HG02884 (cell line): ENCODE measurements at regions not wholly inside any gene's neighbourhood (a gene's known extent, or its start where the extent isn't known, plus 50 kb on each side); places are given as distances from the start of the nearest gene placed in this dataset.

Experiments used
- ATAC-seq: cut with Tn5 transposase; IDR thresholded peaks from one replicate; pipeline ENCODE4 v1.9.1; 2021; ENCODE audit warnings: mild to moderate bottlenecking, moderate library complexity; ENCODE audit not compliant: unreplicated experiment

DNA sequence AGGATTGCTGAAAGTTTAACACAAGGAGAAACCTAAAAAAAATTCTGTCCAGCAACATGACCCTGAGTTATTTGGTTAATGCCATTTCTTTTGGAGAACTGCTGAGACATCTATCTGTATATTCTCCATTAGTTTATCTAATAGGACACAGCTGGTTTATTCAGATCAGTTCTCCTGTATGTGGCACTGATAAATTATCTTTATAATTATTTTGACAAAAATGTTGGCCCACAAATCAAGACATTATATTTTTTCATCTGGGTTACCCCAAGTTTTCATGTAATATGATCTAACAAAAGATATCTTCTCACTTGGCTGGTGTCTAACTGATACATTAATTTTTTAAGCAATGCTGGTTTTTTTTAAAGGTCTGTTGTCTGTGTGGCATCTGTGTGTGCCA, 231.4 kb downstream of the KLF12 start:
- no peak for ATAC-seq

DNA sequence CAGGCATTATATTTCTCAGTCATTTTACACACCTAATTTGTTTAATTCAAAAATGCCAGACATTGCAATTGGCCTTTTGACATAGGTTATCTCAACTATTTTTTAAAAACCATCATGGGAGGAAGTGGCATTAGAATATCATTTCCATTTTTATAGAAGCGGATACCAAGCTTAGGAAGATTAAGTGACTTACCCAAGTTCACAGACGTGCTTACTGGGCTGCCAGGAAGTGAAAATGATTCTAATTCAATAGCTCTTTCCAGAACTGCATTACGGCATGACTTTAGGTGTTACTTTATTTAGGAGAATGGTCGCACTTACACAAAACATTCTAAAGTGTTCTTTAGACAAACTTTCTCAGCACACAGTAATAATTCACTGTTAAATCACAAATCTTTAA, 231.9 kb downstream of the KLF12 start:
- no peak for ATAC-seq

DNA sequence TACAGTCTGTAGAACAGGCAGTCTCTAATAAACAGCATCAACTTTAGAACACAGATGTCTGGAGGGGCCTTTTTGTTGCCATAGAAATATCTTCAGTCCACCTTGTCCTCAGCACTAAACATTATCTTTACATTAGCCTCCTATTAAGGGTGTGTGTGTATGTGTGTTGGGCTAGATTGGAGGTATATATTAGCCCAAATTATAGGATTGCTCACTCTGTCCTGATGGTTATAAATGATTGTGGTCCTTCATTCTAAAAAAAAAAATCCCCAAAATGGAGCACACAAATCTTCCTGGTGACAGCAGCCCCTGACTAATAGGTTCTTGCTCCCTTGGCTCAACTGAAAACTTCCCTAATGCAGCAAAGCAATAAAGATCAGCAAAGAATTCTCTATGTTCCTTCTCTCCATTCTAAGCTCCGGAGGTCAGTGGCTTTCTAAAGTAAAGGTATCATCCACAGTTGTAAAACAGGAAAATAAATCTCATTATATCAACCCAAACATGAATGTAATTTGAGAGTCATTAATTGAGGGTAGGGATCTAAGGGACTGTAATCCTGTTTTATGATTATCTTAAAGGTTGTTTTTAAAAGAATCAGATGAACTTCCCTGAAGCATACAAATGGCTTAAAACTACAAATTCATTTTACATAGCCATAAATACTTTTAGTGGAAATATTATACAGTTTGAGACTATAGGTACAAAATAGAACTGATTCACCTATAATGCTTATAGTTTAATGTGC, 232.7 kb downstream of the KLF12 start:
- ATAC-seq: no peak

DNA sequence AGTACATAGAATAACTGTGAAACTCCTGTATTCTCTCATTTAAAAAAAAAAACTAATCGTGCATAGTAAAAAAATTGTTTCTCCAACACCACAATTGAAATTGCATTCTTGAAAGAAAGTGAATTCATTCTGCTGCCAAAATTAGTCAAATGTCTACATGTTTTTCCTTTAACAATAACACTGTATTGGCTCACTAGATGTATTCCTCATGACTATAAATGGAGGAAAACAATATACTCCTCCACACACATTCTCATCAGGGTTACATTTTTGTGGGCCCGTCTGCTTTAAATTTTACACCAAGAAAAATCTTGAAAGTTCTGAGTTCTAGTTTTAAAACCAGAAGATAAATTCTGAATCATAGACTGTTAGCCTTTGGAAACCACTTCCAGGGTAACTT, 233.6 kb downstream of the KLF12 start:
- no peak for ATAC-seq

DNA sequence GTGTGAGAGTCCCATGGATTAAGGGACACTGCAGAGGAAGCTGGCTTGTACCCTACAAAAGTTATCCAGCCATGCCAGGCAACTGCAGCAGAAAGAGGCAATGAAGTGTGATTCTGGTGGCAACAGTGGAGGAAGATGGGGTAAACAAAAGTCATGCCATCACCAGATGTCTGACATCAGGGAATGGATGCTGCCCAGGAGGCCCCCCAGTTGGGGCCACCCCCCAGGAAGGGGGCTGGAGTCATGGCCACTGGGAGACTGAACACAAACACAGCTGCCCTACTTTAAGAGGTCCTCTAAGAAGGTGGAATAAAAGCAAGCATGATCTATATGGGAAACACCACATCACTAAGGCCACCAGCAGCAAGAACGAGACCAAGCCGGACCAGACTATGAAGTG, 235.3 kb downstream of the KLF12 start:
- no peak for ATAC-seq

DNA sequence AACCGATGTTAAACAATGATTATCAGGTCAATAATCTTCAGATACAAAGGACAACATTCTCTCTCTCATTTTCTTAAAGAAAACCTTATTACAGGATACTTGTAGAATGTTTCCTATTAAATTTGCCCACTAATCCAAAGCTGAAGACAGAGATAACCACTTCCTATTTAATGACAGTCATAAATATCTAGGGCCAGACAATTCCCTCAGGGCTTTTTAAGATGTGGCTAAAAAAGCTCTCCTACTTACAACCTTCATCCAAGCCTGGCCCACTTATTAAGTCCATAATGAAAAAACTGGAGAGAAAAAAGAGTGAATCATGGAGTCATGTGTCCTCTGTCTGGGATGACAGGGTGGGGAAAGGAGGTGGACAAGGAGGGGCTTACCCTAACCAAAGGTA, 235.9 kb downstream of the KLF12 start:
- ATAC-seq: no peak

DNA sequence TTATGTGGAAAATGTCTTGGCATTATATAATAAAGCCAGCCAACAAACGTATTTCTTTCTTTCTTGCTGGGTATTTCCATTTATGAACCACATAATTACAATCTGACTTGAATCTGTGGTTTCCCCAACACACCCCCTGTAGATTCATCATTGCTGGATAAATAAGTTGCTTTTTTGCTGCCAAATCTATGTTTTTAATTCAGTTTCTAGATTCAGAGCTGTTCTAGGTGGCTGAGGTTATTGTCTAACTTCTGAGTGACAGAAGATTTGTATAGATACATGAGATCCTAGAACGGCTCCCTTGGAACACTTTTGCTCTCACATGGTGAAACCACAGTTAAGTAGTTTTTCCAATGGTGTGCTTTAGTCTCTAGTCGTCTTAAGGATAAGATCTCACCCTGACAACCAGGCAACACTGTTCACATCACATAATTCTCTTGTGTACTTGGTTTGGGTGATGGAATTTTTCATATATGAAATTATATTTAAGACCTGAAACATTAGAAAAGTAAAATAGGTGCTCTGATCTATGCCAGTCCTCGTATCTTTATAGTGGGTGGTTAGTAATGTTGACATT, 239.1 kb downstream of the KLF12 start:
- no peak for ATAC-seq

DNA sequence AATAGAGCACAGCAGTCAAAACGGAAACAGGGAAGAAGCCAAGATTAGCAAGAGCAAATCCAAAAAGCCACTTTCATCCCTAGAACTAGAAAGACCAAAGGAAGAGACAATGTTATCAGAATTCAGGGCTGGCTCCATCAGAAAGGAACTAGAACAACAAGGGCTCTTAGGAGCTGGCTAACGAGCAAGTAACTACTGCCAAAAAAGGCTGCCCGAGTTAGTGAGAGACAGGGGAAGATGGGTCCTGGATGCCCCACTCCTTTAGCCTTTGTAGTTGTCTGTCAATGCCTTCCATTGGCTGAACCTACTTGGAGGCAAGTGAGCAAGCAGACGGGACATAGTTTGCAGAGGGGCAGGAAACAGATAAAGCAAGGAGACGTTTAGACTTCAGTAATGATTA, 240.4 kb downstream of the KLF12 start:
- ATAC-seq: no peak

DNA sequence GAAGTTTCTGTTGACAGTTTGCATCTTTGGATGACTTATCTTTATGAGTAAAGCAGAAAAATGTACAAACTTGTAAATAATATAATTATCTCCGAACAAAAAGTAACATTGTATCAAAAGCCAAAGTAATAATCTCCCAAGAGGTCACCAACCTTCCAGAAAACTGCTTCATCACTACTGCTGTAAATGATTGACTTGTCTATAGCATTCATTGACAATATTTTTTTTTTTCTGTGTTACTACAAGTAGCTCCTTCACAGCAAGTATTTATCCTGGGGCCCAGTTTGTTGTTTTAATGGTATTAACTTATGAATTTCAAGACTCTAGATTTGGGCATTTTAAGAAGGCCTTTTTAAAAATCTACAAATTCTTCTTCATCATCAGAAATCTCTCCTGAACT, 242.4 kb downstream of the KLF12 start:
- no peak for ATAC-seq

DNA sequence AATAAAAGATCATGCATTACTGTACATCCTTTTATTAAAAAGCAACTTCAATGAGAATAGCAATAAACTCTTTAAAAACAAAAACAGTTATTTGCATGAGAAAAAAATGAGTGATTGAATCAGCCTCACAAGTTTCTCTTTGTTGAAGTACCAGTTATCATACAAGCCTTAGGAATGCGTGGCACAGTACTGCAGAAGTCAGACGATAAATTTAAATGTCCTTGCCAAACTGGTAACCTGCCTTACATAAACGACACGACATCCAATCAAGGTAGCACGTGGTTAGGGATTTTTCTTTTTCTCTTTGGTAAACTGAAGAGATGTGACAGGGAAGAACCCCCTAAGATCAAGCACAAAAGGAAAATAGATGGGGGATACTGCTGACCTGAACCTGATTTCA, 251.0 kb downstream of the KLF12 start:
- ATAC-seq: no peak

DNA sequence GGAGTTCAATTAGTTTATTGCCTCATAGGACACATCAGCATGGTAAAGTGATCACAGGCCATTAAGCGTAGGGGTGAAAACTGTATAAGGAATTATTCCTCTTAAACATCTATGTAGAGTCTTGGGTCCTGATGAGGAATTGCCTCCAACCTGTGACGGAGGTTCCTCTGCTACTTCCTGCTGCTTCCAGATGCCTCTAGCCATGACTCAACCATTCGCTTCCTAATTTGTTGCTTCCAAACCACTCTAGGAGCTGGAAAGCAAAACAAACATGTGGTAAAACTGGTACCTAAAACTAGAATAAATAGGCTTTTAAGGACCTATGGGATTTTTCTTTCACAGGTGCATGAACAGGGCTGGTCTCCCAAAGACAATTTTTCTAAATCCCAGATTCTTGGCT, 253.8 kb downstream of the KLF12 start:
- no peak for ATAC-seq

DNA sequence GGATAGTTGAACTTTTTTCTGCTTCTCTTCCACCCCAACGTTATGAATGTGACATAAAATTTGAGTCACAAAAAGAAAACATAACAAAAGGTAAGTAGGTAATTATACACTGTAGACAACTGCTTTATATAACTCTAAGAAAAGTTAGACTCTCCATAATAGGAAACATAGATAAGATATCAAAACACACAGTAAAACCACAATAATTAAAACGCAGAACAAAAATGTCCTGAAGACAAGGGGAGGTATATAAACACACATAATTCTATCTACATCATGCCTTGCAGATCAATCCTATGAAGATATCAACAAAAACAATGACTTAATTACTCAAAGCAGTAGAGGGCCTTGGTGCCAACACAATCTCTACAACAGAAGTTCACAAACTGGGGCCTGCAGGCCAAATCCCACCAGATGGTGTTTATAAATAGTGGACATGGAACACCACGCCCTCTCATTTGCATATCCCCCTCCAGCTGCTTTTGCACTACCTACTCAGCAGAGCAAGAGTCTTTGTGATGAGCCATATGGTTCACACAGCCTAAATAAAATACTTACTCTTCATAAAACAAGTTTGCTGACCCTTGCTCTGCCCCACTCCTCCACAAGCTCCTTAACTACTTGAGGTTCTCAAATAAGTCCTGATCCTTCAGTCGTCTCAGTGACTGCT, 254.7 kb downstream of the KLF12 start:
- no peak for ATAC-seq

DNA sequence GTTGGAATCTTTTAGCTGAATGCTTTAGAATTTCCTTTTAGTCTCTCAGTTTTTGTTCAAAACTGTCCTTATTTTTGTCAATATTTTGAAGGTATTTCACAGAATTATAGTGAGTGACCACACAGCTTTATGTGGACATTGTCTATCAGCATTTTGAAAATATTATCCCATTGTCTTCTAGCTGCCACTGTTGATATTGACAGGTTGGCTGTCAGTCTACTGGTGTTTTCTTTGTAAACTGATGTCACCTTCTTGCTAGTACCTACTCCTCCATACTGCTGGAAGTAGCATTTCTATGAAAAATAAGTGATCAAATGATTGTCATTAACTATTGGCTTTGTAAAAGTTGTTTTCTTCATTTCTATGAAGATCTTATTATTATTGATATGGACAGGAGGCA, 256.8 kb downstream of the KLF12 start:
- ATAC-seq: no peak

DNA sequence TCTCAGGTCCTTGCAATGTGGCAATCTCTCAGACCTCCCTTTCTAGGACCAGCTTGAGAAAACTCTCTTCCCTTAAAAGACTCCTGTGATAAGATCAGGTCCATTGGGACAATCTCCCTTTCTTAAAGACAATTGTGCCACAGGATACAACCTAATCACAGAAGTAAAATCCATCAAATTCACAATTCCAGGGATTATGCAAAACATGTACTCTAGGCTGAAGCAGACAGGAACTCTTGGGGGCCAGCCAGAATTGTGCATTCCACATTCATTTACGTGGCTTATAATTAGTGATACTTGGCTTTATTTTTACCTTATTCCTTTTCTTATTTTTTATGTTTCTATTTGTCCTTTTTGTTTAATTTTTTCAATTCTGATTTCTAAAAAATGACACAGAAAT, 257.9 kb downstream of the KLF12 start:
- no peak for ATAC-seq

DNA sequence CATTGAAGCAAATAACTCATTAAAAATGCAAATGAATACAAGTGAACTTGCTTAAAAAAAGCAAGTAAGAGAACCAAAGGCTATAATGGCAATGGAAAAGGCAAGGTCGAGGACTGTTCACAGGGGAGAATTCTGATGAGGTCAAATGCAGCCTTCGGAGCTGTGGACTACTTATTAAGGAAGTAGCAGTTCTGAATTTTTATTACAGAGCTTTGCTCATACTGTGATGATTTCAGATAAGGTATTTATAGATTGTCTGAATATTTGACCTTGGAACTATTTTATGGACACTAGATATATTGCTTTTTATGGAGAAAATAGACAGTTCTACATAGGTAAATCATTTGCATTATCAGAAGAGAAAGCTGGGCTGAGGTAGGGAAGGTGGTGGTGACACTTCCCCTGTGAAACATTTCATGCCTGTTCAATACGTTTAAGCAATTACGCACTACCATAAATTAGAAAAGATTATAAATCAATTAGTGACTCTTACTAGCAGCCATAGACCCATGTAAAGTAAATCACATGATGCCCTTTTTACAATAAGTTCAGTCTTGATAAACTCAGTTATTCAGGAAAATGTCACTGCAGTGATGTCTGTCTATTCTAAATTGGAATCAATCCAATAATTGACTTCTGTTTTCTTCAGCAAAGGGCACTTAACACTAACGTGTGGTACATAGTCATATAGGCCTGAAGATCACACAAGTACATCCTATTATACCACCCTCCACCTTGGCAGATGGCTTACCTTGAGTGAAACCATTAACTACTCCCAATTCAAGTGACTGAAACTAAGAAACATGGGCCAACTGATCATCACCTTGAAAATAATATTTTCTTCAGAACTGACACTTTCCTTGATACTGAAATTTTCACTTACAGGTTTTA, 260.0 kb downstream of the KLF12 start:
- ATAC-seq: no peak

DNA sequence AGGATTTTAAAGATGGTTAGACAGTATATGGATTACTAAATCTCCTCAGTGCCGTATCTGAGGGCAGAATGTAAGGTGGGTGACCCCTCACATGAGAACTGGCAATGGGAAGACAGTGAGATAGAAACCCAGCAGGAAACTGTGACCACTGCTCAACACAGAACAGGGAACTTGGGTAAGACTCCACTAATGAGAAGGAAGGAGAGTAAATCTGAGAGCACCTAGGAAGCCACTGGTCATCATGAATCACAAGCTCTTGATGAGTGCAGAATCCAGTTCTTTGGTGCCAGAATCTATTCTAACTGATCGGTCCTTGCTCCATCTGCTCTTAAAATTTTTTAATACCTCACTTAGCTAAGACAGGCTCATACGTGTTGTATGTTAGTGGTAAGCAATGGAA, 261.8 kb downstream of the KLF12 start:
- ATAC-seq: no peak

DNA sequence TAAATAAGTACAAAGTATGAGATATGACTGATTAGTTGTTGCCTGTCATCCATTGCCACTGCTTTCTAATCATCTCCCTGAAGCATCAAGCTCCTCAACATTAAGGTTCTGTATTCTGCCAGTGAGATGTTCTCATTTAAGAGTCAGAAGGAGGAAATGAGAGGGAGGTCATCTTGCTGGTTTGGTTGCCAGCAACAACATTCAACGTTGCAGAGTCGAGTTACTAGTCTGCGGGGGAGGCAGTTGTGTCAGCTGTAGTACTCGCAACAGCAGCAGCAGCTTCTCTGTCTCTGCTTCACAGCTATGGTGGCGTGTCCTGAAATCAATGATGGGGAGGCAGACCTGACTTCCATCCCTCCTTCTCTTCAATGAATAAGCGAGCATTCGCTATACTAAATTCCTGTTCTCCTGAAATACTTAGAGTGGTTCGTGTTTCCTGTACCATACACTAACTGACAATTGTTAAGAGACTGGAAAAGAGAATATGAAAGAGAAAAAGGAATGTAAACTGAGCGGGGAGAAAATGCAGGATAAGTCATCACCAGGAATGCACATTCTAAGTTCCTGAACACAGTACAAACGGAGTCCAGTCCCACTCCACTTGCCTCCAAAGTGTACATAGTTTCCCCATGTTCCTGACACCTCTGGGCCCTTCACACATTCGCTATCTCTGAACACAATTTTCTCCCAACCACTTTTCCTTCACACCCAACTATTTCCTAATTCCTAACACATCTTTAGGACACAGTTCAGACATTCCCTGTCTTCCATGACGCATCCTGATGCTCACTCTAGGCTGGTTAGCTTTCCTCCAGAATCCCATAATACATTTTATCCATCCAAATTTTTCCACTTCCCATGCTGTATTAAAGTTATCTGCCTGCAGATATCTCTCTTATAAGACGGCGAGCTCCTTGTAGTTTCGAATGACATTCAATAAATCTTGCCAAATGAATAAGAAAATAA, 263.0 kb downstream of the KLF12 start:
- ATAC-seq: no peak

DNA sequence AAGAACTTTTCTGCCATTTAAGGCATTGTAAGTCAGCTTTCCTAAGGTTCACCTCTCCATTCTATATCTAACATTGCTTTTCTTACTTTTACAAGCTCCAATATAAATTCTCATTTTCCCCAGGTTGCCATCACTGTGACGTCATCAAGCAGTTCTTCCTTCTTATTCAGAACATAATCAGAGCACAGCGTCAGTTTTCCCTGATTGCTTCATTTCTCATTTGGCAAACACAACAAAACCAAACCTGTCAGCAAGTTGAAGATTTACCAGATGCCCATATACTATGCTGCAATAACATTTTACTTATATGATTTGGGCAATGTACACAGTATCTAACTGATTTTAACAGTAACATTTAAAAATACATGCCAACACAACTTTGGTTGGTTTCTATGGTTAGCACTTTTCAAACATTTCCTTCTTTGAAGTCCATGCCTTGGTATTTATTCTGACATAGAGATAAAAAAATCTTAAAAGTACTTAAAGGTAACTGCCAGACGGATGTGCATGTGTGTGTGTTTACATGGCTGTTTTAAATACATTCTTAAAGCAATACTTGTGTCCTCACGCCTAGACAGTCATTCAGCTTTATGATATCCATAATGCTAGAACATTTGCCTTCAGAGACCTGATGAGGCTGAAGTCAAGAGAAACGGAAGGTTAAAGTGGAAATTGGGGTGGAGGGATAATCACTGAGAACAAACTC, 264.0 kb downstream of the KLF12 start:
- no peak for ATAC-seq

DNA sequence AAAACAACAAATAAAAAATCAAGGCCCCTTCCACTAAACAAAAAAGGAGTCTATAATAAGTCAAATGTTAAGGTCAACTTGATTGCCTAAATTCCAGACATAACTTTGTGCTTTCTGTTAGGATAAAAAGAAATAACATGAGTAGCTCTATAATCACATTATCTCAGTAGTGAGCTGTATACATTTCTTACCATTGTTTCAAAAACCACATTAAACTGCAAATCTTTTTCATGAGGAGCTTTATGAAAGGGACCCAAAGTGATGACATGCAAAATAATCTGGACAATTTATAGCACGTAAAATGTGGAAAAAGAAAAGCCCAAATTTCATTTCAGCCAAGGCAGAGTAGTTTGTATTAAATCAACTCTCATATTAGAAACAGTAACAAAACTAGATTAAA, 269.2 kb downstream of the KLF12 start:
- no peak for ATAC-seq

DNA sequence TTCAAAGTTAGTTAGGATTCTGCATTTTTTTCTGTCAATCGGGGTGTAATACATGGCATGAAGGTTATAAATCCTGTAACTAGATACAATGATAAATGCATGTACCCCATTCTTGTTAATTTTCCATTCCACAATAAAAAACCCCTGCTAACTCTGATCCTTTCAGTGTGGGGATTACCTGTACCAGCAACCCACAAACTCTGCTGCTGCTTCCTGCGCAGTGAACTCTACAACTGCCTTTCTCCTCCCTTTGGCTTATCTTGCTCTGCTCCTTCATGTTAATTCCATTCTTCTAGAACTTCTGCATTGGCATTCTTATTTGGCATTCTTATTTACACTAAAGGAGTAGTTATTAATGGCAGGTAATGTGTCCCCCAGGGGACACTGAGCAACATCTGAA, 273.1 kb downstream of the KLF12 start:
- ATAC-seq: no peak
